Osteocyte (in vitro differentiated cells): ENCODE measurements at regions not wholly inside any gene's neighbourhood (a gene's known extent, or its start where the extent isn't known, plus 50 kb on each side); places are given as distances from the start of the nearest gene placed in this dataset.

ENCODE experiments used
- DNase-seq: peaks from one replicate; pipeline ENCODE4 v3.0.0; 2021; ENCODE audit warnings: mixed read lengths; ENCODE audit not compliant: unreplicated experiment; ENCODE audit errors: extremely low spot score
- H3K27ac Mint-ChIP-seq: one replicate; pipeline ENCODE4 v1.8.0; 2021; ENCODE audit warnings: mild to moderate bottlenecking, mixed read lengths; ENCODE audit not compliant: unreplicated experiment
- H3K27me3 Mint-ChIP-seq: one replicate; pipeline ENCODE4 v1.8.0; 2021; ENCODE audit warnings: mixed read lengths; ENCODE audit not compliant: unreplicated experiment
- H3K36me3 Mint-ChIP-seq: one replicate; pipeline ENCODE4 v1.8.0; 2021; ENCODE audit warnings: mixed read lengths; ENCODE audit not compliant: unreplicated experiment
- H3K4me1 Mint-ChIP-seq: one replicate; pipeline ENCODE4 v1.8.0; 2021; ENCODE audit warnings: mixed read lengths; ENCODE audit not compliant: unreplicated experiment
- H3K4me3 Mint-ChIP-seq: one replicate; pipeline ENCODE4 v1.8.0; 2021; ENCODE audit warnings: mild to moderate bottlenecking, moderate library complexity, mixed read lengths; ENCODE audit not compliant: unreplicated experiment
- H3K9me3 Mint-ChIP-seq: one replicate; pipeline ENCODE4 v1.8.0; 2021; ENCODE audit warnings: mixed read lengths; ENCODE audit not compliant: unreplicated experiment
- CTCF ChIP-seq: fragments of 200-600 bp; sonication (generic); IDR thresholded peaks from 2 replicates; pipeline ENCODE4 v1.5.0; 2021; ENCODE audit warnings: antibody characterized with exemption, mild to moderate bottlenecking, moderate library complexity

GRCh38 chr6:11486959-11487358 is 50.6 kb upstream of the TMEM170B start:
- DNase-seq: no peak
- no peak for TF ChIP-seq CTCF
- H3K9me3 Mint-ChIP-seq: no peaks in the 10 kb centered on the region
- no peaks in the 10 kb centered on the region for H3K4me1 Mint-ChIP-seq
- H3K36me3 Mint-ChIP-seq: no peaks in the 10 kb centered on the region
- H3K27me3 Mint-ChIP-seq: no peaks in the 10 kb centered on the region
- no peak overlapping the region for H3K4me3 Mint-ChIP-seq
- no peak overlapping the region for H3K27ac Mint-ChIP-seq

- Mint-ChIP-seq H3K27ac (no peak overlapping the region), H3K4me3 (no peak overlapping the region), H3K27me3 (no peaks in the 10 kb centered on the region), H3K36me3 (no peaks in the 10 kb centered on the region), H3K4me1 (no peaks in the 10 kb centered on the region), H3K9me3 (no peaks in the 10 kb centered on the region)
- DNase-seq: no peak
- no peak for TF ChIP-seq CTCF
Measured at GRCh38 chr6:11486486-11486885, 51.1 kb upstream of the TMEM170B start.

- DNase-seq: no peak
- H3K9me3 Mint-ChIP-seq: no peaks in the 10 kb centered on the region
- no peak for TF ChIP-seq CTCF
- no peak overlapping the region for H3K4me3 Mint-ChIP-seq
- H3K27ac Mint-ChIP-seq: no peak overlapping the region
- H3K27me3 Mint-ChIP-seq: no peaks in the 10 kb centered on the region
- no peaks in the 10 kb centered on the region for H3K36me3 Mint-ChIP-seq
- no peaks in the 10 kb centered on the region for H3K4me1 Mint-ChIP-seq
Measured at GRCh38 chr6:11486051-11486450, 51.5 kb upstream of the TMEM170B start.

GRCh38 chr6:11485271-11485670 is 52.3 kb upstream of the TMEM170B start:
- Mint-ChIP-seq H3K4me3 (no peak overlapping the region), H3K4me1 (no peaks in the 10 kb centered on the region), H3K27ac (no peak overlapping the region), H3K9me3 (no peaks in the 10 kb centered on the region), H3K36me3 (no peaks in the 10 kb centered on the region), H3K27me3 (no peaks in the 10 kb centered on the region)
- no peak for TF ChIP-seq CTCF
- no peak for DNase-seq

GRCh38 chr6:11484441-11484840 is 53.1 kb upstream of the TMEM170B start:
- H3K27me3 Mint-ChIP-seq: no peaks in the 10 kb centered on the region
- H3K36me3 Mint-ChIP-seq: no peaks in the 10 kb centered on the region
- no peaks in the 10 kb centered on the region for H3K4me1 Mint-ChIP-seq
- no peak overlapping the region for H3K27ac Mint-ChIP-seq
- no peak for DNase-seq
- TF ChIP-seq CTCF: no peak
- no peaks in the 10 kb centered on the region for H3K9me3 Mint-ChIP-seq
- no peak overlapping the region for H3K4me3 Mint-ChIP-seq
